Endothelial cell of umbilical vein (primary cell): ENCODE measurements at regions not wholly inside any gene's neighbourhood (a gene's known extent, or its start where the extent isn't known, plus 50 kb on each side); places are given as distances from the start of the nearest gene placed in this dataset.

ENCODE experiments used
- CTCF ChIP-seq, 2 donors: IDR thresholded peaks; 1 replicate in 1 of 2; 2 replicates in 1 of 2; pipeline ENCODE4 v1.5.1; 2011; ENCODE audit warnings: low read length in 2 of 2, mild to moderate bottlenecking in 2 of 2, moderate library complexity in 2 of 2, control low read depth in 1 of 2, inconsistent platforms in 1 of 2, low read depth in 1 of 2; ENCODE audit not compliant: insufficient read depth in 1 of 2; ENCODE audit errors: extremely low read depth in 1 of 2
- EZH2 ChIP-seq: IDR thresholded peaks from 2 replicates; pipeline ENCODE4 v1.6.1; 2012; ENCODE audit warnings: borderline replicate concordance, low read depth, mild to moderate bottlenecking, moderate library complexity, low read length, inconsistent platforms; ENCODE audit not compliant: severe bottlenecking
- FOS ChIP-seq: IDR thresholded peaks from 2 replicates; pipeline ENCODE4 v1.6.1; 2011; ENCODE audit warnings: mild to moderate bottlenecking, low read length, moderate library complexity, borderline replicate concordance; ENCODE audit not compliant: insufficient read depth
- GATA2 ChIP-seq: IDR thresholded peaks from 2 replicates; pipeline ENCODE4 v1.7.0; 2011; ENCODE audit warnings: low read depth, mild to moderate bottlenecking, moderate library complexity, mixed read lengths, low read length; ENCODE audit not compliant: insufficient read length, insufficient read depth
- JUN ChIP-seq: IDR thresholded peaks from 2 replicates; pipeline ENCODE4 v1.6.1; 2011; ENCODE audit warnings: borderline replicate concordance, low read depth; ENCODE audit not compliant: insufficient read length, insufficient read depth
- MAX ChIP-seq: IDR thresholded peaks from 2 replicates; pipeline ENCODE4 v1.6.1; 2011; ENCODE audit not compliant: insufficient read depth, insufficient read length
- MYC ChIP-seq: IDR thresholded peaks from one replicate; pipeline ENCODE4 v1.6.1; 2011; ENCODE audit warnings: mild to moderate bottlenecking, low read depth, low read length
- POLR2A ChIP-seq: IDR thresholded peaks from 2 replicates; pipeline ENCODE4 v1.6.1; 2012; ENCODE audit warnings: low read depth, mild to moderate bottlenecking, control low read depth, low read length
- POLR2AphosphoS5 ChIP-seq: IDR thresholded peaks from 2 replicates; pipeline ENCODE4 v1.6.1; 2012; ENCODE audit warnings: low read depth, mild to moderate bottlenecking, control low read depth, low read length, moderate library complexity; ENCODE audit not compliant: insufficient read depth

- TF ChIP-seq POLR2A: no peak
- TF ChIP-seq CTCF (IDR thresholded peaks at IDR 0.05; ENCODE audit: extremely low read depth in 1 of 2, insufficient read depth in 1 of 2, low read depth in 1 of 2, low read length in 2 of 2): no peak
- TF ChIP-seq GATA2: no peak
- no peak for TF ChIP-seq MYC
- TF ChIP-seq EZH2: no peak
- no peak for TF ChIP-seq POLR2AphosphoS5
- no peak for TF ChIP-seq MAX
- TF ChIP-seq FOS: no peak
- no peak for TF ChIP-seq JUN
These were observed 145.2 kb downstream of the NTMT2 start for GRCh38 chr1:170290991-170291390.
